Spleen (tissue), 11 donors: ENCODE measurements at regions not wholly inside any gene's neighbourhood (a gene's known extent, or its start where the extent isn't known, plus 50 kb on each side); places are given as distances from the start of the nearest gene placed in this dataset.

ENCODE experiments used
- DNase-seq: peaks from one replicate; pipeline ENCODE4 v3.0.0-alpha.2; 2020
- H3K27ac ChIP-seq, 8 donors: fragments of 200-600 bp; sonication (generic) in 7 of 8; 1 replicate in 4 of 8; 2 replicates in 4 of 8; pipeline versions ENCODE4 v1.5.0 to v1.8.0; 2016 to 2021; ENCODE audit warnings: inconsistent platforms in 4 of 8, mild to moderate bottlenecking in 4 of 8, moderate library complexity in 1 of 8
- H3K27me3 ChIP-seq, 7 donors: fragments of 200-600 bp; sonication (generic) in 6 of 7; replicated peaks in 1 of 7; 1 replicate in 4 of 7; 2 replicates in 3 of 7; pipeline versions ENCODE4 v1.5.0 to v1.8.0; 2016 to 2021; ENCODE audit warnings: inconsistent platforms in 3 of 7, mild to moderate bottlenecking in 1 of 7
- H3K36me3 ChIP-seq, 6 donors: fragments of 200-600 bp; sonication (generic) in 5 of 6; 1 replicate in 4 of 6; 2 replicates in 2 of 6; pipeline versions ENCODE4 v1.5.0 to v1.8.0; 2016 to 2021; ENCODE audit warnings: inconsistent platforms in 2 of 6
- H3K4me1 ChIP-seq, 6 donors: fragments of 200-600 bp; sonication (generic) in 5 of 6; 1 replicate in 3 of 6; 2 replicates in 3 of 6; pipeline versions ENCODE4 v1.5.0 to v1.8.0; 2016 to 2021; ENCODE audit warnings: inconsistent platforms in 3 of 6
- H3K4me3 ChIP-seq, 8 donors: fragments of 200-600 bp; sonication (generic) in 7 of 8; 1 replicate in 4 of 8; 2 replicates in 4 of 8; pipeline versions ENCODE4 v1.5.0 to v1.8.0; 2016 to 2021; ENCODE audit warnings: inconsistent platforms in 4 of 8, mild to moderate bottlenecking in 4 of 8, moderate library complexity in 2 of 8
- H3K9me3 ChIP-seq, 8 donors: fragments of 200-600 bp; sonication (generic) in 7 of 8; 1 replicate in 4 of 8; 2 replicates in 4 of 8; pipeline versions ENCODE4 v1.5.0 to v1.8.0; 2016 to 2021; ENCODE audit warnings: inconsistent platforms in 4 of 8
- POLR2A ChIP-seq, 3 donors: fragments of 450-650 bp; IDR thresholded peaks; one replicate each; pipeline ENCODE4 v1.5.1; 2017; ENCODE audit warnings: antibody characterized with exemption in 3 of 3, mild to moderate bottlenecking in 1 of 3
- POLR2AphosphoS5 ChIP-seq, 3 donors: sonication (generic); formaldehyde crosslinking; IDR thresholded peaks; one replicate each; pipeline ENCODE4 v1.5.1; 2017; ENCODE audit warnings: antibody characterized with exemption in 3 of 3
- WGBS, 5 donors: extraction: QIAGEN DNeasy Blood & Tissue Kit in 3 of 5; methylation state at CpG; one replicate each; pipeline versions ENCODE4 v1.1.5 to v1.1.7; 2013 to 2018; 5-methylcytosine and 5-hydroxymethylcytosine counted together
- intact Hi-C: fragments of 100-400 bp; cut with DNase I; formaldehyde crosslinking; loops from one replicate; pipeline ENCODE4 v1.15.0; 2023; ENCODE audit warnings: low total_unique reads
- TF ChIP-seq, protein P1 (sequence below), 11 experiments: fragments of 200-600 bp in 7 of 11; fragments of 450-650 bp in 4 of 11; sonication (generic) in 4 of 11; IDR thresholded peaks in 8 of 11; conservative IDR thresholded peaks in 3 of 11; 1 replicate in 7 of 11; 2 replicates in 4 of 11; pipeline versions ENCODE4 v1.4.0 to v1.8.0; 2016 to 2021; ENCODE audit warnings: antibody characterized with exemption in 11 of 11, inconsistent platforms in 4 of 11, mild to moderate bottlenecking in 1 of 11
- donor health status: healthy with polysubstance abuse.
- donor health status: DM: no; HTN: no; CAD: no; lungs with moderate emphysema.
- donor health status: DM: no; HTN: no; CAD: no.
- donor health status: Bipolar disorder and iron deficiency.
- donor health status: healthy.
- donor health status: DM: no; HTN: no; CAD: no.
- donor health status: DM: yes; HTN: yes; CAD: no.

GRCh38 chr16:85528528-85529387, 84.4 kb upstream of the GSE1 start:
- TF ChIP-seq, protein P1, sequence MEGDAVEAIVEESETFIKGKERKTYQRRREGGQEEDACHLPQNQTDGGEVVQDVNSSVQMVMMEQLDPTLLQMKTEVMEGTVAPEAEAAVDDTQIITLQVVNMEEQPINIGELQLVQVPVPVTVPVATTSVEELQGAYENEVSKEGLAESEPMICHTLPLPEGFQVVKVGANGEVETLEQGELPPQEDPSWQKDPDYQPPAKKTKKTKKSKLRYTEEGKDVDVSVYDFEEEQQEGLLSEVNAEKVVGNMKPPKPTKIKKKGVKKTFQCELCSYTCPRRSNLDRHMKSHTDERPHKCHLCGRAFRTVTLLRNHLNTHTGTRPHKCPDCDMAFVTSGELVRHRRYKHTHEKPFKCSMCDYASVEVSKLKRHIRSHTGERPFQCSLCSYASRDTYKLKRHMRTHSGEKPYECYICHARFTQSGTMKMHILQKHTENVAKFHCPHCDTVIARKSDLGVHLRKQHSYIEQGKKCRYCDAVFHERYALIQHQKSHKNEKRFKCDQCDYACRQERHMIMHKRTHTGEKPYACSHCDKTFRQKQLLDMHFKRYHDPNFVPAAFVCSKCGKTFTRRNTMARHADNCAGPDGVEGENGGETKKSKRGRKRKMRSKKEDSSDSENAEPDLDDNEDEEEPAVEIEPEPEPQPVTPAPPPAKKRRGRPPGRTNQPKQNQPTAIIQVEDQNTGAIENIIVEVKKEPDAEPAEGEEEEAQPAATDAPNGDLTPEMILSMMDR (IDR thresholded peaks at IDR 0.05 in 8 of 11, conservative IDR thresholded peaks at IDR 0.05 in 3 of 11): peak; percentile 22 to 69 (median 48)
- TF ChIP-seq POLR2A (IDR thresholded peaks at IDR 0.05): no peak
- no peak overlapping the region for H3K4me3 ChIP-seq
- WGBS, 5 donors: 75 to 87% (median 77%) methylated on average over 21 of the region's 21 CpGs
- H3K27ac ChIP-seq: no peak overlapping the region
- H3K27me3 ChIP-seq: peaks cover 0 to 14% (median 0%) of the 10 kb centered on the region in 7 donors
- no peaks in the 10 kb centered on the region for H3K9me3 ChIP-seq
- H3K36me3 ChIP-seq: no peaks in the 10 kb centered on the region
- no peak for DNase-seq
- intact Hi-C loops: no loop called here
- peaks cover 0 to 42% (median 21%) of the 10 kb centered on the region in 6 donors for H3K4me1 ChIP-seq

DNA sequence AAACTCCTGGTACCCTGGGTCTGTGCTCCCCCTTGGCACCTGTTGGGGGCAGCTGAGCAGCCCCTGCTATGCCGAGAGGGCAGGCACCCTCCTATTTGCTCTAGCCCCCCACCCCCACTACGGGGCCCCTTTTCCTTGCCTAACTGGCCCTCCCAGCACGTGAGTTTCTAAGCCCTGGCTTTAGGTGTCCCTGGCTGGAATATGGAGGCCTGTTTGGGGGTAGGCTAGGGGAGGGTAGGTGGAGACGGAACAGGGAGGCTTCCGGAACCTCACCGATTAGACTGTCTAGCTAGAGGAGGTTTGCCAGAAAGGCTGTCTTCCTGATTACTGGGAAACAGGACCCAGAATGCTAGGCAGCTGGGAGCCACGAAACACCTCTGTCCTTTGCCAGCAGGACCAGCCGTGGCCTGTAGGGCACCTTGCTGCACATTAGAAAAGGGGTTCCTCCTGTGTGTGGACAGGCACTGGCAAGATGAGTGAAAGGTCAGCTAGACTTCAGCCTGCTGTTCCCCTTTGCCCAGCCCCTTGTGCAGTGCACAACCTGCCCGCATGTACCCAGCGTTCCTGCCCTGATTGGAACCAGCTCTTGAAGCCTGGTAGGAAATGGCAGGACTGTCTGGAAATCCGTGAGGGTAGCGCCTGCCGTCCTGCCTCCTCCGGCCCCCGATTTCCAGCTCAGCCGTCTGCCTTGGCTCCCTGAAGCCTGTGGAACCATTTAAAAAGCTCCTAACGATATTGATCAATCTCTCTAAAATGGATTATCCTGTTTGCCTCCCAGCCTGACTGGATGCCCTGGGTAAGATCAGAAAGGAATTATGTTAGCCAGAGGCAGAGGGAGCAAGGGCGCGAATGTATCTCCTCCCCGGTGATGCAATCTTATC, 83.4 kb upstream of the GSE1 start:
- intact Hi-C loops: no loop called here
- no peaks in the 10 kb centered on the region for H3K9me3 ChIP-seq
- peaks cover 0 to 33% (median 16%) of the 10 kb centered on the region in 6 donors for H3K4me1 ChIP-seq
- TF ChIP-seq POLR2AphosphoS5 (IDR thresholded peaks at IDR 0.05) (no peak), POLR2A (IDR thresholded peaks at IDR 0.05) (no peak)
- TF ChIP-seq, protein P1 (IDR thresholded peaks at IDR 0.05 in 8 of 11, conservative IDR thresholded peaks at IDR 0.05 in 3 of 11): no peak
- no peak overlapping the region for H3K27ac ChIP-seq
- H3K4me3 ChIP-seq: no peak overlapping the region
- no peak for DNase-seq
- no peaks in the 10 kb centered on the region for H3K36me3 ChIP-seq
- peaks cover 0 to 6% (median 0%) of the 10 kb centered on the region in 7 donors for H3K27me3 ChIP-seq
- 87 to 94% (median 90%) methylated on average over 18 to 20 of the region's 20 CpGs for WGBS, 5 donors

GRCh38 chr16:85530370-85530739, 82.8 kb upstream of the GSE1 start:
- H3K27ac ChIP-seq: no peak overlapping the region
- no peak for TF ChIP-seq POLR2AphosphoS5 (IDR thresholded peaks at IDR 0.05)
- TF ChIP-seq POLR2A (IDR thresholded peaks at IDR 0.05): no peak
- TF ChIP-seq, protein P1 (IDR thresholded peaks at IDR 0.05 in 8 of 11, conservative IDR thresholded peaks at IDR 0.05 in 3 of 11): no peak
- H3K36me3 ChIP-seq: no peaks in the 10 kb centered on the region
- H3K4me1 ChIP-seq: peaks cover 0 to 33% (median 17%) of the 10 kb centered on the region in 6 donors
- no peaks in the 10 kb centered on the region for H3K9me3 ChIP-seq
- H3K4me3 ChIP-seq: no peak overlapping the region
- 89 to 94% (median 91%) methylated on average over 10 of the region's 10 CpGs for WGBS, 5 donors
- DNase-seq: no peak
- intact Hi-C loops: no loop called here
- peaks cover 0 to under 1% (median 0%) of the 10 kb centered on the region in 7 donors for H3K27me3 ChIP-seq

DNA sequence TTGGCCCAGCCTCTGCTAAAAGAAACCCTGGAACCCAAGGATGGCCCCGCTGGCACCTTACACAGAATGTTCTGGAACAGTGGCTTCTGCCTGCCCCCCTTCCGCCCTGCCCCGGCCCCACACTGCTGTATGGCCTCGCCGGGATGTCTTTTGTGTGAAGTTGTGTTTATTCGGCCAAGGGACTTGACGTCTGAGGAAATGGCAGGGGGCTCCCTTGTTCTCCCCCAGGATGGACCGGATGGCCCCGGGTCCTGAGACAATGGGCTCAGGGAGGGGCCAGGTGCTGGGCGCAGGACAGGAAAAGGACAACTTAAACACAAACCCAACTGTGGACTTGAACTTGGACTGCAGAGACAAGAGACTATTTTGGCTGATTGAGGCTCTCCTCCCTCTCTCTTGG, 81.6 kb upstream of the GSE1 start:
- no peak for TF ChIP-seq POLR2AphosphoS5 (IDR thresholded peaks at IDR 0.05)
- TF ChIP-seq, protein P1 (IDR thresholded peaks at IDR 0.05 in 8 of 11, conservative IDR thresholded peaks at IDR 0.05 in 3 of 11): no peak
- no peak for TF ChIP-seq POLR2A (IDR thresholded peaks at IDR 0.05)
- H3K27me3 ChIP-seq: no peaks in the 10 kb centered on the region
- intact Hi-C loops: no loop called here
- H3K4me3 ChIP-seq: no peak overlapping the region
- peaks cover 3 to 34% (median 23%) of the 10 kb centered on the region in 6 donors for H3K4me1 ChIP-seq
- H3K36me3 ChIP-seq: no peaks in the 10 kb centered on the region
- no peak overlapping the region for H3K27ac ChIP-seq
- DNase-seq: no peak
- no peaks in the 10 kb centered on the region for H3K9me3 ChIP-seq
- 68 to 88% (median 80%) methylated on average over 10 of the region's 10 CpGs for WGBS, 5 donors
